ENCODE measurements at regions not wholly inside any gene's neighbourhood (a gene's known extent, or its start where the extent isn't known, plus 50 kb on each side); places are given as distances from the start of the nearest gene placed in this dataset.
"Not testable (repeated sequence)": the region's sequence is repeated elsewhere in the genome, so short reads cannot be mapped to it uniquely, and the experiment has no call there.

GRCh38 chr4:189721016-189721993, 219.4 kb upstream of the FRG1 start:
- TF ChIP-seq CTCF (IDR thresholded peaks at IDR 0.05; ENCODE audit: low read depth, low read length); EZH2phosphoT487 (IDR thresholded peaks at IDR 0.05; ENCODE audit: low read depth): not testable (repeated sequence)
